H1 (cell line): ENCODE measurements at regions not wholly inside any gene's neighbourhood (a gene's known extent, or its start where the extent isn't known, plus 50 kb on each side); places are given as distances from the start of the nearest gene placed in this dataset.

ENCODE experiments used
- ATF2 ChIP-seq: IDR thresholded peaks from 2 replicates; pipeline ENCODE4 v1.6.1; 2012; ENCODE audit warnings: low read length, inconsistent platforms
- CTCF ChIP-seq, 3 experiments: IDR thresholded peaks; 1 replicate in 2 of 3; 2 replicates in 1 of 3; pipeline versions ENCODE4 v1.5.1 to v1.6.1; 2011; ENCODE audit warnings: low read length in 3 of 3, mild to moderate bottlenecking in 3 of 3, inconsistent platforms in 2 of 3, low read depth in 1 of 3, moderate library complexity in 1 of 3; ENCODE audit not compliant: insufficient read depth in 1 of 3; ENCODE audit errors: control extremely low read depth in 1 of 3
- EP300 ChIP-seq, 2 experiments: IDR thresholded peaks; 1 replicate in 1 of 2; 2 replicates in 1 of 2; pipeline ENCODE4 v1.6.1; 2011 to 2012; ENCODE audit warnings: low read depth in 2 of 2, low read length in 2 of 2, mild to moderate bottlenecking in 2 of 2, borderline replicate concordance in 1 of 2, inconsistent platforms in 1 of 2, moderate library complexity in 1 of 2
- POLR2A ChIP-seq, 2 experiments: IDR thresholded peaks; 1 replicate in 1 of 2; 2 replicates in 1 of 2; pipeline ENCODE4 v1.6.1; 2011; ENCODE audit warnings: low read depth in 2 of 2, low read length in 2 of 2, mild to moderate bottlenecking in 2 of 2; ENCODE audit errors: control extremely low read depth in 1 of 2
- POLR2AphosphoS5 ChIP-seq: IDR thresholded peaks from 2 replicates; pipeline ENCODE4 v1.6.1; 2011; ENCODE audit warnings: low read depth, low read length
- RFX5 ChIP-seq: IDR thresholded peaks from 2 replicates; pipeline ENCODE4 v1.6.1; 2011; ENCODE audit warnings: low read depth, low read length, improper control_type of control experiment, borderline replicate concordance
- SIX5 ChIP-seq: IDR thresholded peaks from 2 replicates; pipeline ENCODE4 v1.6.1; 2011; ENCODE audit warnings: mild to moderate bottlenecking, low read depth, low read length
- ZNF274 ChIP-seq: IDR thresholded peaks from 2 replicates; pipeline ENCODE4 v1.7.0; 2012; ENCODE audit warnings: low read length, borderline replicate concordance; ENCODE audit errors: extremely low read depth

DNA sequence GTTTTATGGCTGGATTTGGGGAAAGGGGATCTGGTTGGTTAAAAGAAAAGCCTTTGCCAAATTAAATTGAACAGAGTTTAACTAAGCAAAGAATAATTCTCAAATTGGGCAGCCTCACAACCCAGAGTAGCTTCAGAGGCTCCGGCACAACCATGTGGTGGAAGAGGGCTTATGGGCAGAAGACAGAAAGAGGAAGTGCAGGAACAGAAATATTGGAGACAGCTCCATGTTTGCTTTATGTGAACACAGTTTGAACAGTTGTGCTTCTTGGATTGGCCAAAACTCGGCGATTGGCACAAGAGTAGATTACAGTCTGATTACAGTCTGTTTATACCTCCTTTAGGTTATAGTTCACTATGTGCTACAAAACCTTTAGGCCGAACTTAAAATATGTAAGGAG lies 562.7 kb downstream of the TRIML1 start:
- TF ChIP-seq EP300 (IDR thresholded peaks at IDR 0.05; ENCODE audit: borderline replicate concordance in 1 of 2, low read depth in 2 of 2, low read length in 2 of 2) (no peak), CTCF (IDR thresholded peaks at IDR 0.05; ENCODE audit: control extremely low read depth in 1 of 3, insufficient read depth in 1 of 3, low read depth in 1 of 3, low read length in 3 of 3) (no peak), SIX5 (no peak), POLR2AphosphoS5 (no peak), ATF2 (no peak), POLR2A (IDR thresholded peaks at IDR 0.05; ENCODE audit: control extremely low read depth in 1 of 2, low read depth in 2 of 2, low read length in 2 of 2) (no peak), ZNF274 (no peak), RFX5 (no peak)
